Uterus (tissue), 2 donors: ENCODE measurements at regions not wholly inside any gene's neighbourhood (a gene's known extent, or its start where the extent isn't known, plus 50 kb on each side); places are given as distances from the start of the nearest gene placed in this dataset.

Experiments
- POLR2A ChIP-seq, 2 donors: fragments of 450-650 bp; IDR thresholded peaks; one replicate each; pipeline ENCODE4 v1.6.1; 2016; ENCODE audit warnings: antibody characterized with exemption in 2 of 2, mild to moderate bottlenecking in 1 of 2, moderate library complexity in 1 of 2
- TF ChIP-seq, protein P1 (sequence below), 4 experiments: fragments of 200-600 bp in 2 of 4; fragments of 450-650 bp in 2 of 4; sonication (generic) in 2 of 4; IDR thresholded peaks; one replicate each; pipeline ENCODE4 v1.5.1; 2016 to 2019; ENCODE audit warnings: antibody characterized with exemption in 4 of 4, mild to moderate bottlenecking in 2 of 4, moderate library complexity in 1 of 4

DNA sequence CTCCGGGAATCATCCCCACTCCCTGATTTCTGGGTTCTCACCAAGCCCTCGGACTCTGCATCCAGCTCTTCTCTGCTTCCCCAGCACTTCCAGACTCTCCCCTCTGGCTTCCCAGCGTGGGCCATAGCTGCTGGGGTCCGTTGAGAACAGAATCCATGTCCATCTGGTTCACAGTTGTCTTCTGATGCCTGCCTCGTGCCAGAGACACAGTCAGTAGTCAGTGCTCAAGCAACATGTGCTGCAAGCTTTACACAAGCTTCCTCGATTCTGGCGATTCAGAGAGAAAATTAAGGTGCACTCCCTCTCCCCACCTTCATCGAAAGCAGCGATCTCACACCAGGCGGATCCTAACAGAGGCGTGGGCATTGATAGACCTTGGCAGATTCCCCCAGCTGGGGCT lies 495.5 kb downstream of the TBC1D22A start:
- no peak for TF ChIP-seq POLR2A (IDR thresholded peaks at IDR 0.05)
- TF ChIP-seq, protein P1, sequence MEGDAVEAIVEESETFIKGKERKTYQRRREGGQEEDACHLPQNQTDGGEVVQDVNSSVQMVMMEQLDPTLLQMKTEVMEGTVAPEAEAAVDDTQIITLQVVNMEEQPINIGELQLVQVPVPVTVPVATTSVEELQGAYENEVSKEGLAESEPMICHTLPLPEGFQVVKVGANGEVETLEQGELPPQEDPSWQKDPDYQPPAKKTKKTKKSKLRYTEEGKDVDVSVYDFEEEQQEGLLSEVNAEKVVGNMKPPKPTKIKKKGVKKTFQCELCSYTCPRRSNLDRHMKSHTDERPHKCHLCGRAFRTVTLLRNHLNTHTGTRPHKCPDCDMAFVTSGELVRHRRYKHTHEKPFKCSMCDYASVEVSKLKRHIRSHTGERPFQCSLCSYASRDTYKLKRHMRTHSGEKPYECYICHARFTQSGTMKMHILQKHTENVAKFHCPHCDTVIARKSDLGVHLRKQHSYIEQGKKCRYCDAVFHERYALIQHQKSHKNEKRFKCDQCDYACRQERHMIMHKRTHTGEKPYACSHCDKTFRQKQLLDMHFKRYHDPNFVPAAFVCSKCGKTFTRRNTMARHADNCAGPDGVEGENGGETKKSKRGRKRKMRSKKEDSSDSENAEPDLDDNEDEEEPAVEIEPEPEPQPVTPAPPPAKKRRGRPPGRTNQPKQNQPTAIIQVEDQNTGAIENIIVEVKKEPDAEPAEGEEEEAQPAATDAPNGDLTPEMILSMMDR (IDR thresholded peaks at IDR 0.05), result no peak
